Suppressor macrophage (primary cell): ENCODE measurements at regions not wholly inside any gene's neighbourhood (a gene's known extent, or its start where the extent isn't known, plus 50 kb on each side); places are given as distances from the start of the nearest gene placed in this dataset.

Experiments used
- DNase-seq, 4 experiments: peaks; one replicate each; pipeline ENCODE4 v3.0.0-alpha.2; 2020 to 2022

- DNase-seq = no peak
Observed at GRCh38 chr13:34578471-34578870, 363.6 kb upstream of the NBEA start.

GRCh38 chr13:34578917-34579316 is 363.2 kb upstream of the NBEA start:
- DNase-seq = no peak

- no peak for DNase-seq
Observed at GRCh38 chr13:34583181-34583580, 358.9 kb upstream of the NBEA start.

- no peak for DNase-seq
Observed at GRCh38 chr13:34587576-34587975, 354.5 kb upstream of the NBEA start.

- no peak for DNase-seq
Observed at GRCh38 chr13:34588362-34588761, 353.7 kb upstream of the NBEA start.

GRCh38 chr13:34589581-34589980 is 352.5 kb upstream of the NBEA start:
- DNase-seq = no peak

- DNase-seq = no peak
Observed at GRCh38 chr13:34591129-34591528, 350.9 kb upstream of the NBEA start.

GRCh38 chr13:34591900-34592529 is 350.1 kb upstream of the NBEA start:
- DNase-seq = no peak

- DNase-seq = no peak
Observed at GRCh38 chr13:34593658-34594057, 348.4 kb upstream of the NBEA start.

- no peak for DNase-seq
Observed at GRCh38 chr13:34594507-34594906, 347.6 kb upstream of the NBEA start.

- no peak for DNase-seq
Observed at GRCh38 chr13:34608331-34608730, 333.7 kb upstream of the NBEA start.

GRCh38 chr13:34611671-34612070 is 330.4 kb upstream of the NBEA start:
- DNase-seq = no peak

GRCh38 chr13:34617473-34618083 is 324.5 kb upstream of the NBEA start:
- DNase-seq = no peak

- DNase-seq = no peak
Observed at GRCh38 chr13:34618654-34619053, 323.4 kb upstream of the NBEA start.

GRCh38 chr13:34619326-34619725 is 322.7 kb upstream of the NBEA start:
- no peak for DNase-seq

- no peak for DNase-seq
Observed at GRCh38 chr13:34620074-34620850, 321.8 kb upstream of the NBEA start.

GRCh38 chr13:34620862-34621261 is 321.2 kb upstream of the NBEA start:
- DNase-seq = no peak

GRCh38 chr13:34623331-34623730 is 318.7 kb upstream of the NBEA start:
- DNase-seq = no peak

- no peak for DNase-seq
Observed at GRCh38 chr13:34627509-34628208, 314.4 kb upstream of the NBEA start.

- no peak for DNase-seq
Observed at GRCh38 chr13:34628209-34628682, 313.8 kb upstream of the NBEA start.

GRCh38 chr13:34634448-34634847 is 307.6 kb upstream of the NBEA start:
- DNase-seq = no peak

GRCh38 chr13:34637138-34637537 is 304.9 kb upstream of the NBEA start:
- DNase-seq = no peak

GRCh38 chr13:34637636-34638035 is 304.4 kb upstream of the NBEA start:
- no peak for DNase-seq
